CD4-positive, alpha-beta T cell (primary cell): ENCODE measurements at regions not wholly inside any gene's neighbourhood (a gene's known extent, or its start where the extent isn't known, plus 50 kb on each side); places are given as distances from the start of the nearest gene placed in this dataset.
A peak's percentile ranks its signal among the peaks of the same experiment; 100 is the strongest.

ENCODE experiments used
- ATAC-seq: fragments of 200-7000 bp; cut with Tn5 transposase; one replicate; pipeline ENCODE4 v1.10.0; 2022; ENCODE audit warnings: mild to moderate bottlenecking; ENCODE audit not compliant: poor library complexity
- CTCF ChIA-PET: fragments of 350-600 bp; sonication (Branson Sonifier 250); formaldehyde crosslinking; loops from one replicate; lab custom pipeline; 2021; ENCODE audit warnings: antibody characterized with exemption, inconsistent platforms; lab: Charles Lee
- POLR2A ChIA-PET: fragments of 350-600 bp; sonication (Branson Sonifier 250); formaldehyde crosslinking; loops from one replicate; lab custom pipeline; 2021; ENCODE audit warnings: antibody characterized with exemption, inconsistent platforms; lab: Charles Lee
- DNase-seq, 14 experiments: peaks; one replicate each; pipeline ENCODE4 v3.0.0-alpha.2; 2013 to 2020; ENCODE audit warnings: mixed read lengths in 2 of 14
- H3K27ac ChIP-seq, 2 donors: one replicate each; pipeline versions ENCODE4 v1.5.1 to v1.7.0; 2013; ENCODE audit warnings: low read length in 2 of 2, low read depth in 1 of 2, mild to moderate bottlenecking in 1 of 2
- H3K27me3 ChIP-seq, 2 experiments: 1 replicate in 1 of 2; 2 replicates in 1 of 2; pipeline versions ENCODE4 v1.6.1 to v1.7.0; 2013; ENCODE audit warnings: low read length in 2 of 2, control low read depth in 1 of 2, mild to moderate bottlenecking in 1 of 2, moderate library complexity in 1 of 2; ENCODE audit not compliant: insufficient read depth in 2 of 2, control insufficient read depth in 1 of 2
- H3K36me3 ChIP-seq: one replicate; pipeline ENCODE4 v1.6.1; 2013; ENCODE audit warnings: low read length, control low read depth; ENCODE audit not compliant: insufficient read depth
- H3K4me1 ChIP-seq: one replicate; pipeline ENCODE4 v1.6.1; 2013; ENCODE audit warnings: low read length, control low read depth; ENCODE audit not compliant: insufficient read depth
- H3K4me3 ChIP-seq: one replicate; pipeline ENCODE4 v1.5.1; 2013; ENCODE audit warnings: mild to moderate bottlenecking, low read length, moderate library complexity
- H3K9me3 ChIP-seq, 2 experiments: 1 replicate in 1 of 2; 2 replicates in 1 of 2; pipeline versions ENCODE4 v1.6.1 to v1.7.0; 2013; ENCODE audit warnings: low read length in 2 of 2, mild to moderate bottlenecking in 2 of 2, control low read depth in 1 of 2, moderate library complexity in 1 of 2; ENCODE audit not compliant: control insufficient read depth in 1 of 2, insufficient read depth in 1 of 2
- H3K27ac Mint-ChIP-seq: one replicate; pipeline ENCODE4 v1.8.0; 2020; ENCODE audit warnings: mixed read lengths
- H3K27me3 Mint-ChIP-seq: one replicate; pipeline ENCODE4 v1.8.0; 2021; ENCODE audit warnings: mixed read lengths
- H3K36me3 Mint-ChIP-seq: one replicate; pipeline ENCODE4 v1.8.0; 2021; ENCODE audit warnings: low read depth, mixed read lengths
- H3K4me1 Mint-ChIP-seq: one replicate; pipeline ENCODE4 v1.8.0; 2021; ENCODE audit warnings: low read depth, mixed read lengths
- H3K4me3 Mint-ChIP-seq: one replicate; pipeline ENCODE4 v1.8.0; 2020; ENCODE audit warnings: mild to moderate bottlenecking, mixed read lengths
- H3K9me3 Mint-ChIP-seq: one replicate; pipeline ENCODE4 v1.8.0; 2020; ENCODE audit warnings: mixed read lengths
- intact Hi-C, 2 experiments: fragments of 100-400 bp; cut with DNase I in 1 of 2; cut with micrococcal nuclease in 1 of 2; formaldehyde crosslinking; loops; one replicate each; pipeline versions ENCODE4 v1.15.1 to v1.9.0; 2023 to 2025; cut with DNase I, micrococcal nuclease
- TF ChIP-seq, protein P1 (sequence below): fragments of 200-600 bp; IDR thresholded peaks from one replicate; pipeline ENCODE4 v1.8.0; 2022; ENCODE audit warnings: antibody characterized with exemption, mild to moderate bottlenecking

DNA sequence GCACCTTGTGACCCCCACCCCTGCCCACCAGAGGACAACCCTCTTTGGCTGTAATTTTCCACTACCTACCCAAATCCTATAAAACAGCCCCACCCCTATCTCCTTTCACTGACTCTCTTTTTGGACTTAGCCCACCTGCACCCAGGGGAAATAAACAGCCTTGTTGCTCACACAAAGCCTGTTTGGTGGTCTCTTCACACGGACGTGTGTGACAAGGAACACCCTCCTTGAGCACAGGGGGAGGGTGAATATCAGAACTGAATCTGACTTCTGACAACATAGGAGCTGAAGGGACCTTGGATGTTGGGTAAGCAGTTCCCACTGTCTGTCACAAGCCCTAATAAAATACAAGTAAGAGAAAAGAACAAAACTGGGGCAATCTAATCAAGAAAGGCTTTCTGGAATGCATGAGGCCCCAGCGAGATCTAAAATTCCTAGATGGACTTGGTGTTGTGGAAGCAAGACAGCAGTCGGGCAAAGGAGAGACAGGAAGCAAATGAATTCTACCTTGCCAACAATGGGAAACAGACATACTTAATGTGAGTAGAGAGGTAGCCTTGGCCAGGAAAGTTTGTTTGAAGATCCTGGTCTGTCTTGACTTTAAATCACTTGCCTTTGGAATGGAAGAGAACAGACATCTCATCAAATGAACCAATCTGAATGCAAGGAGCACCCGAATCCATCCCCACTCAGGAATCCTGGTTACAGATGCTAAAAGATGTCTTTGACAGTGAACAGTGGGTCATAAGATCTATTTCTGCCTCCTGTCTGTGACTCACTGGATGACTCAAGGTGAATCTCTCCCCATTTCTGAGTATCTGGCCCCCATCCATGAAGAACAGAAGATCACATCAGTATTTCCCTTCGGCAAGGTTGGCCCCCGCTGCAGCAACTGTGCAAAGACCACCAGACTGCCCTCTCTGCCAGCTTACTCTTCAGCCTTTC, 53.3 kb downstream of the OLFML3 start:
- Mint-ChIP-seq H3K36me3 (no peaks in the 10 kb centered on the region), H3K9me3 (no peaks in the 10 kb centered on the region), H3K4me3 (no peak overlapping the region), H3K27ac (no peak overlapping the region), H3K4me1 (no peaks in the 10 kb centered on the region), H3K27me3 (no peaks in the 10 kb centered on the region)
- Histone ChIP-seq H3K4me3 (no peak overlapping the region), H3K9me3 (no peaks in the 10 kb centered on the region), H3K36me3 (no peaks in the 10 kb centered on the region), H3K27me3 (no peaks in the 10 kb centered on the region), H3K27ac (no peak overlapping the region), H3K4me1 (no peaks in the 10 kb centered on the region)
- ATAC-seq (no peak), DNase-seq (peak in 2 of 14 experiments; percentile 15 to 32)
- POLR2A ChIA-PET: no interaction called here
- CTCF ChIA-PET: no interaction called here
- TF ChIP-seq, protein P1, sequence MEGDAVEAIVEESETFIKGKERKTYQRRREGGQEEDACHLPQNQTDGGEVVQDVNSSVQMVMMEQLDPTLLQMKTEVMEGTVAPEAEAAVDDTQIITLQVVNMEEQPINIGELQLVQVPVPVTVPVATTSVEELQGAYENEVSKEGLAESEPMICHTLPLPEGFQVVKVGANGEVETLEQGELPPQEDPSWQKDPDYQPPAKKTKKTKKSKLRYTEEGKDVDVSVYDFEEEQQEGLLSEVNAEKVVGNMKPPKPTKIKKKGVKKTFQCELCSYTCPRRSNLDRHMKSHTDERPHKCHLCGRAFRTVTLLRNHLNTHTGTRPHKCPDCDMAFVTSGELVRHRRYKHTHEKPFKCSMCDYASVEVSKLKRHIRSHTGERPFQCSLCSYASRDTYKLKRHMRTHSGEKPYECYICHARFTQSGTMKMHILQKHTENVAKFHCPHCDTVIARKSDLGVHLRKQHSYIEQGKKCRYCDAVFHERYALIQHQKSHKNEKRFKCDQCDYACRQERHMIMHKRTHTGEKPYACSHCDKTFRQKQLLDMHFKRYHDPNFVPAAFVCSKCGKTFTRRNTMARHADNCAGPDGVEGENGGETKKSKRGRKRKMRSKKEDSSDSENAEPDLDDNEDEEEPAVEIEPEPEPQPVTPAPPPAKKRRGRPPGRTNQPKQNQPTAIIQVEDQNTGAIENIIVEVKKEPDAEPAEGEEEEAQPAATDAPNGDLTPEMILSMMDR: no peak
- intact Hi-C loops: no loop called here

DNA sequence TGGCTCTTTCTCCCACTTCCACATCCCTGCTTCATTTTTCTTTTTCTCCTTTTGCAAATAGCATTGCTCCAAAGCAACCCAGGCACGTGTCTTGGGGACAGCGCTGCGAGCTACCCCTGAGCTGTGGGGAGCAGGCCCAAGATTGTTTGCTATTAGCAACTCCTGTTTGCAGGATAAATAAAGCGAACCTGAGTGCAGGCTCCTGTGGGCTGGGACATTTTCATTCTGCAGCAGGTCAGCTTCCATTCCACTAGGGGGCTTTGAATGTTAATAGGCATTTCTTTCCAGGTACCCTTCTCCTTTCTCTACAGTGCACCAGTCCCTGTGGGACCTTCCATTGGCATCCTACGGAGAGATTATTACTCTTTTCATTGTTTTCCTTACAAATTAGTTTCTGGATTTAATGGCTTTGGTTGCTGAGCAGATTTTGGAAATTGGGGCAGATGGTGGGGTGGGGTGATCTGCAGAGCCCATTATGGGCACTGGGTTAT, 54.0 kb downstream of the OLFML3 start:
- Histone ChIP-seq H3K36me3 (no peaks in the 10 kb centered on the region), H3K4me1 (no peaks in the 10 kb centered on the region), H3K27ac (no peak overlapping the region), H3K9me3 (no peaks in the 10 kb centered on the region), H3K4me3 (no peak overlapping the region), H3K27me3 (no peaks in the 10 kb centered on the region)
- Mint-ChIP-seq H3K27me3 (no peaks in the 10 kb centered on the region), H3K36me3 (no peaks in the 10 kb centered on the region), H3K9me3 (no peaks in the 10 kb centered on the region), H3K4me1 (no peaks in the 10 kb centered on the region), H3K4me3 (no peak overlapping the region), H3K27ac (no peak overlapping the region)
- no peak for ATAC-seq
- POLR2A ChIA-PET: no interaction called here
- TF ChIP-seq, protein P1: peak; percentile 17
- DNase-seq: peak in 3 of 14 experiments; percentile 6 to 22 (median 13)
- intact Hi-C loops: no loop called here
- CTCF ChIA-PET: no interaction called here

DNA sequence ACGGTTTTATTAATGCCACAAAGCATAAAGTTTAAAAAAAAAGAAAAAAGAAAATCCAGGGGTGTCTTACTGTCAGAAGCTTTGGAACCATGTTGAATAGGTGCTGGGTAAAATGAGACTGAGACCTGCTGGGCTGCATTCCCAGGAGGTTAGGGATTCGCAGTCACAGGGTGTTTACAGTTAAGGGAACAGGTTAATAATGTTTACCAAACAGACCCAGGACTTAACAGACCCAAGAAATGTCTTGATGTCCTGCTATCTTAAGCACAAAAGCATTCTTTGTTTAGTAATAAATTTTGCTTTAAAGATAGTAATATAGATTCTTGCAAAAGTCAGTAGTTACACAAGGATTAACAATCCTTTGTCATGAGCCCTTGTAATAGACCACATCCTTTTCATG, 54.7 kb downstream of the OLFML3 start:
- no peak overlapping the region for H3K4me3 ChIP-seq
- H3K4me1 ChIP-seq: no peaks in the 10 kb centered on the region
- H3K27me3 ChIP-seq: no peaks in the 10 kb centered on the region
- CTCF ChIA-PET: no interaction called here
- no peaks in the 10 kb centered on the region for H3K36me3 ChIP-seq
- no peaks in the 10 kb centered on the region for H3K9me3 ChIP-seq
- Mint-ChIP-seq H3K36me3 (no peaks in the 10 kb centered on the region), H3K27me3 (no peaks in the 10 kb centered on the region), H3K4me1 (no peaks in the 10 kb centered on the region), H3K9me3 (no peaks in the 10 kb centered on the region), H3K4me3 (no peak overlapping the region), H3K27ac (no peak overlapping the region)
- DNase-seq (no peak), ATAC-seq (no peak)
- intact Hi-C loops: no loop called here
- no peak overlapping the region for H3K27ac ChIP-seq
- TF ChIP-seq, protein P1: no peak
- POLR2A ChIA-PET: no interaction called here
